AG04450 (cell line): ENCODE measurements at regions not wholly inside any gene's neighbourhood (a gene's known extent, or its start where the extent isn't known, plus 50 kb on each side); places are given as distances from the start of the nearest gene placed in this dataset.

Experiments
- CTCF ChIA-PET: fragments of 300-600, 350-600 bp; formaldehyde crosslinking; extraction: SDS; loops from one replicate; lab custom pipeline; 2022; ENCODE audit warnings: antibody characterized with exemption, inconsistent platforms; lab: Charles Lee
- POLR2A ChIA-PET: fragments of 350-600 bp; formaldehyde crosslinking; extraction: SDS; loops from one replicate; lab custom pipeline; 2021; ENCODE audit warnings: antibody characterized with exemption, inconsistent platforms; lab: Yijun Ruan, JAX
- DNase-seq: peaks from one replicate; pipeline ENCODE4 v3.0.0-alpha.2; 2011; ENCODE audit warnings: low read depth, low spot score
- H3K27ac ChIP-seq: one replicate; pipeline ENCODE4 v1.5.1; 2012; ENCODE audit warnings: low read depth, low read length, control low read depth
- H3K27me3 ChIP-seq: one replicate; pipeline ENCODE4 v1.6.0; 2012; ENCODE audit warnings: low read length; ENCODE audit not compliant: control insufficient read depth, insufficient read depth
- H3K4me3 ChIP-seq: 2 replicates; pipeline ENCODE4 v1.5.1; 2011; ENCODE audit warnings: mild to moderate bottlenecking, low read depth, low read length, control low read depth
- H3K9me3 ChIP-seq: 2 replicates; pipeline ENCODE4 v1.5.1; 2012; ENCODE audit warnings: low read length; ENCODE audit not compliant: control insufficient read depth, insufficient read depth
- CTCF ChIP-seq: IDR thresholded peaks from 2 replicates; pipeline ENCODE4 v1.5.1; 2011; ENCODE audit warnings: low read depth, low read length, control low read depth, inconsistent platforms

DNA sequence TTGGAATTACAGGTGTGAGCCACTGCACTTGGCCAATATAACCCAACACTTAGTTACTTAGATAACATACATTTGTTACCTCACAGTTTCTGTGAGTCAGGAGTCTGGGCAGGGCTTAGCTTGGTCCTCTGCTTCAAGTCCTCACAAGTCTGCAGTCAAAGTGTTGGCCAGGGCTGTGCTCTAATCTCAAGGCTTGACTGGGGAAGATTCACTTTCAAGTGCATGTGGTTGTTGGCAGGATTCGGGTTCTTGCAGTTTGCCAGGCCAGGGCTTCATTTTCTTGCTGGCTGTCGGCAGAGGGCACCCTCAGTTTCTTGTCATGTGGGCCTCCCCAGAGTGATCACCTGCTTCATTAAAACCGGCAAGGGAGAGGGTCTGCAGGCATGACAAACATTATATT, 103.7 kb downstream of the SLC4A3 start:
- no peak overlapping the region for H3K4me3 ChIP-seq
- H3K9me3 ChIP-seq, result no peaks in the 10 kb centered on the region
- no peak for TF ChIP-seq CTCF
- no peak for DNase-seq
- CTCF ChIA-PET, result no interaction called here
- POLR2A ChIA-PET, result no interaction called here
- H3K27ac ChIP-seq, result no peak overlapping the region
- no peaks in the 10 kb centered on the region for H3K27me3 ChIP-seq

DNA sequence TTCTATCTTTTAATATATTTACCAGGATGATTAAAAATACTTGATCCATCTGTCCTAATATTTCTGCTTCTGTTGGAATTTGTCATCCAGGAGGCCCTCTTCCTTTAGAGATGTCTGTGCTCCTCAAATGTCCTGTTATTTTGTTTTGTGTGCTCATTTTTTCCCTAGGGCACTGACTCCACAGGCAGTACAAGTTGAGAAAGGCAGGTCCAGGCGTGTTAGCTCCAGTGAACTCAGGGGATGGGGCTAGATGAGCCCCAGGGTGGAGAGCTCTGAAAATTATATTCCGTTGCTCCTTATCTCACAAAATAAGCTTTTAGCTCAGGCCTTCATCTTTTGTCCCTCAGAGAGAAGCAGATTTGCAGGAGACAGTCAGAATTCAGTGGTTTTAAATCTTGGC, 105.7 kb downstream of the SLC4A3 start:
- CTCF ChIA-PET, result interaction anchor here (0.6 to 1.7 kb wide), 2 partner anchors 44 to 104 kb away, joined by 4 to 5 read pairs; no protein-coding TSS in a partner anchor
- no peaks in the 10 kb centered on the region for H3K27me3 ChIP-seq
- POLR2A ChIA-PET, result no interaction called here
- H3K4me3 ChIP-seq, result no peak overlapping the region
- TF ChIP-seq CTCF, result no peak
- H3K27ac ChIP-seq, result no peak overlapping the region
- no peaks in the 10 kb centered on the region for H3K9me3 ChIP-seq
- DNase-seq, result no peak

- CTCF ChIA-PET, result interaction anchor here (1.1 to 1.7 kb wide), 3 partner anchors 11 to 371 kb away, joined by 3 to 4 read pairs (median 3); no protein-coding TSS in a partner anchor
- no peak for TF ChIP-seq CTCF
- POLR2A ChIA-PET, result no interaction called here
- no peak for DNase-seq
- Histone ChIP-seq H3K4me3 (no peak overlapping the region), H3K27ac (no peak overlapping the region), H3K9me3 (no peaks in the 10 kb centered on the region), H3K27me3 (no peaks in the 10 kb centered on the region)
These were observed 106.3 kb downstream of the SLC4A3 start for GRCh38 chr2:219733746-219734145.

GRCh38 chr2:219736209-219736608, 108.8 kb downstream of the SLC4A3 start:
- peak; percentile 48 for DNase-seq
- no peak overlapping the region for H3K27ac ChIP-seq
- H3K9me3 ChIP-seq, result no peaks in the 10 kb centered on the region; the same call in 1 of the 2 replicates
- POLR2A ChIA-PET, result interaction anchor here (1.4 kb wide), 1 partner anchor 1838 kb away, joined by 3 read pairs; no protein-coding TSS in a partner anchor
- CTCF ChIA-PET, result interaction anchor here (0.6 to 2.7 kb wide), 9 partner anchors 14 to 1916 kb away, joined by 3 to 15 read pairs (median 4); no protein-coding TSS in a partner anchor
- no peak overlapping the region for H3K4me3 ChIP-seq
- peak; percentile 67 for TF ChIP-seq CTCF
- no peaks in the 10 kb centered on the region for H3K27me3 ChIP-seq

DNA sequence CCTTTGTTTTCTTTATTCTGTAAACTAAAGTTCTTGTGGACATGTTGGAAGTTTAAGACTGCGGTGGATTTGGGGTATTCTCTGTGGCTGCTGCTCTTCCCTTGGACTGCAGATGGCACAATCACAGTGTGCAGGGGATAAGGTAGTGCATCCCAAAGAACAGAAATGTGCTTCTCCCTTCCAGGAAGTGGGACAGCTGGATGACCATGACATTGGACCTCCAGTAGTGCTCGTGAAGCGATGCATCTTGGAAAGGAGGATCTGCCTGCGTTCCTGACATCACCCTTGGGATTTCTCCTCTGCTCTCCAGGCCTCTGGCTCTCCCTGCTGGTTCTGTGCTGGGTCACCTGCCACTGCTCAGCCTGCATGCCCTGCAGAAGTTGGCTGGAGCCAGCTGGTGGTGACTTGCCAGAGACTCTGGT, 109.9 kb downstream of the SLC4A3 start:
- Histone ChIP-seq H3K4me3 (no peak overlapping the region), H3K27ac (peak overlapping the region; percentile 11), H3K9me3 (no peaks in the 10 kb centered on the region; the same call in 1 of the 2 replicates), H3K27me3 (no peaks in the 10 kb centered on the region)
- CTCF ChIA-PET, result interaction anchor here (0.7 to 2.7 kb wide), 10 partner anchors 8 to 1883 kb away, joined by 3 to 15 read pairs (median 3); no protein-coding TSS in a partner anchor
- TF ChIP-seq CTCF, result peak; percentile 72
- POLR2A ChIA-PET, result no interaction called here
- DNase-seq, result peak; percentile 11
